ENCODE measurements at regions not wholly inside any gene's neighbourhood (a gene's known extent, or its start where the extent isn't known, plus 50 kb on each side); places are given as distances from the start of the nearest gene placed in this dataset.

- TF ChIP-seq CTCF (IDR thresholded peaks at IDR 0.05) (no peak), ZFX (IDR thresholded peaks at IDR 0.05; ENCODE audit: borderline replicate concordance) (no peak)
Observed at GRCh38 chr19:32189956-32190706, 155.3 kb upstream of the ZNF507 start.
